AG09309 (cell line): ENCODE measurements at regions not wholly inside any gene's neighbourhood (a gene's known extent, or its start where the extent isn't known, plus 50 kb on each side); places are given as distances from the start of the nearest gene placed in this dataset.

Source experiments
- DNase-seq: peaks from one replicate; pipeline ENCODE4 v3.0.0-alpha.2; 2010; ENCODE audit warnings: low read depth
- H3K4me3 ChIP-seq: 2 replicates; pipeline ENCODE4 v1.5.1; 2011; ENCODE audit warnings: mild to moderate bottlenecking, low read depth, low read length, moderate library complexity; ENCODE audit not compliant: control insufficient read depth
- CTCF ChIP-seq: IDR thresholded peaks from 2 replicates; pipeline ENCODE4 v1.5.1; 2011; ENCODE audit warnings: mild to moderate bottlenecking, low read depth, low read length, inconsistent platforms; ENCODE audit not compliant: insufficient read depth, control insufficient read depth; ENCODE audit errors: missing control alignments

- DNase-seq: no peak
- TF ChIP-seq CTCF: no peak
- H3K4me3 ChIP-seq: no peak overlapping the region
Observed at GRCh38 chr3:191696348-191696747, 235.4 kb downstream of the PYDC2 start.

- DNase-seq: no peak
- H3K4me3 ChIP-seq: no peak overlapping the region
- TF ChIP-seq CTCF: no peak
Observed at GRCh38 chr3:191699546-191699945, 238.6 kb downstream of the PYDC2 start.

- TF ChIP-seq CTCF: no peak
- DNase-seq: no peak
- no peak overlapping the region for H3K4me3 ChIP-seq
Observed at GRCh38 chr3:191702121-191702520, 241.2 kb downstream of the PYDC2 start.

GRCh38 chr3:191707817-191708216 is 246.9 kb downstream of the PYDC2 start:
- H3K4me3 ChIP-seq: no peak overlapping the region
- no peak for DNase-seq
- TF ChIP-seq CTCF: no peak

- H3K4me3 ChIP-seq: no peak overlapping the region
- DNase-seq: no peak
- no peak for TF ChIP-seq CTCF
Observed at GRCh38 chr3:191715585-191715984, 254.6 kb downstream of the PYDC2 start.

GRCh38 chr3:191721390-191721861 is 260.5 kb downstream of the PYDC2 start:
- DNase-seq: no peak
- TF ChIP-seq CTCF: no peak

GRCh38 chr3:191721990-191722389 is 261.0 kb downstream of the PYDC2 start:
- DNase-seq: no peak
- TF ChIP-seq CTCF: no peak
- no peak overlapping the region for H3K4me3 ChIP-seq

More at GRCh38 chr3:191721390-191721861, 260.5 kb downstream of the PYDC2 start:
- H3K4me3 ChIP-seq: no peak overlapping the region
